ENCODE measurements at regions not wholly inside any gene's neighbourhood (a gene's known extent, or its start where the extent isn't known, plus 50 kb on each side); places are given as distances from the start of the nearest gene placed in this dataset.

GRCh38 chr3:139117136-139117675, 72.5 kb upstream of the PRR23C start:
- DNase-seq = peak; percentile 82

GRCh38 chr3:139117883-139118760, 73.4 kb upstream of the PRR23C start:
- CTCF ChIA-PET = no interaction called here
- POLR2A ChIA-PET (ENCODE audit: unreplicated experiment) = no interaction called here

More at GRCh38 chr3:139117136-139117675, 72.5 kb upstream of the PRR23C start:
- intact Hi-C loops (cut with micrococcal nuclease) = loop anchor here (2.0 kb wide), 1 partner anchor 194 kb away; no protein-coding TSS in a partner anchor
- CTCF ChIA-PET = no interaction called here
- Histone ChIP-seq H3K36me3 (ENCODE audit: low read depth, low read length) (no peaks in the 10 kb centered on the region), H3K4me3 (ENCODE audit: low read length) (no peak overlapping the region), H4K20me1 (ENCODE audit: low read length) (no peaks in the 10 kb centered on the region), H3K27me3 (ENCODE audit: low read length) (no peaks in the 10 kb centered on the region), H3F3A (ENCODE audit: low read length, unreplicated experiment) (no peaks in the 10 kb centered on the region), H3K4me2 (ENCODE audit: low read length) (peak overlapping the region; percentile 54), H3K9ac (ENCODE audit: low read length) (no peak overlapping the region; the same call in 1 of the 2 replicates), H3K4me1 (ENCODE audit: insufficient read depth, low read length) (peaks cover 12% of the 10 kb centered on the region), H2AFZ (ENCODE audit: low read length) (no peak overlapping the region), H3K9me2 (replicated peaks; ENCODE audit: low read length) (no peaks in the 10 kb centered on the region), H3K79me2 (ENCODE audit: low read length) (no peaks in the 10 kb centered on the region), H3K27ac (ENCODE audit: low read length) (peak overlapping the region; percentile 71), H3K9me3 (ENCODE audit: low read length) (no peaks in the 10 kb centered on the region)
- ATAC-seq = peak; percentile 94
- no peak for TF ChIP-seq EZH2 (IDR thresholded peaks at IDR 0.05; ENCODE audit: low read length, unreplicated experiment)
- no peak for TF ChIP-seq CTCF (conservative IDR thresholded peaks at IDR 0.05; ENCODE audit: low read depth, low read length)
- no peak for TF ChIP-seq EZH2phosphoT487 (IDR thresholded peaks at IDR 0.05; ENCODE audit: borderline replicate concordance, low read length)
- POLR2A ChIA-PET (ENCODE audit: unreplicated experiment) = no interaction called here
- no TSS peak for BruUV-seq (replicated peaks)

More at GRCh38 chr3:139117883-139118760, 73.4 kb upstream of the PRR23C start:
- no peaks in the 10 kb centered on the region for H3K79me2 ChIP-seq (ENCODE audit: low read length)
- H3K9me3 ChIP-seq (ENCODE audit: low read length) = no peaks in the 10 kb centered on the region
- DNase-seq (no peak), ATAC-seq (no peak)
- peak overlapping the region; percentile 71 for H3K27ac ChIP-seq (ENCODE audit: low read length)
- H4K20me1 ChIP-seq (ENCODE audit: low read length) = no peaks in the 10 kb centered on the region
- H2AFZ ChIP-seq (ENCODE audit: low read length) = no peak overlapping the region
- H3K4me3 ChIP-seq (ENCODE audit: low read length) = no peak overlapping the region
- no TSS peak for BruUV-seq (replicated peaks)
- TF ChIP-seq CTCF (conservative IDR thresholded peaks at IDR 0.05; ENCODE audit: low read depth, low read length) (no peak), EZH2 (IDR thresholded peaks at IDR 0.05; ENCODE audit: low read length, unreplicated experiment) (no peak), EZH2phosphoT487 (IDR thresholded peaks at IDR 0.05; ENCODE audit: borderline replicate concordance, low read length) (no peak)
- no peak overlapping the region for H3K9ac ChIP-seq (ENCODE audit: low read length)
- no peaks in the 10 kb centered on the region for H3K9me2 ChIP-seq (replicated peaks; ENCODE audit: low read length)
- H3K27me3 ChIP-seq (ENCODE audit: low read length) = no peaks in the 10 kb centered on the region
- H3K36me3 ChIP-seq (ENCODE audit: low read depth, low read length) = no peaks in the 10 kb centered on the region
- intact Hi-C loops (cut with micrococcal nuclease) = loop anchor here (2.0 kb wide), 1 partner anchor 193 kb away; no protein-coding TSS in a partner anchor
- H3K4me2 ChIP-seq (ENCODE audit: low read length) = peak overlapping the region; percentile 54
- H3K4me1 ChIP-seq (ENCODE audit: insufficient read depth, low read length) = peaks cover 12% of the 10 kb centered on the region
- no peaks in the 10 kb centered on the region for H3F3A ChIP-seq (ENCODE audit: low read length, unreplicated experiment)
